HG03354 (cell line): ENCODE measurements at regions not wholly inside any gene's neighbourhood (a gene's known extent, or its start where the extent isn't known, plus 50 kb on each side); places are given as distances from the start of the nearest gene placed in this dataset.
"Not testable (repeated sequence)": the region's sequence is repeated elsewhere in the genome, so short reads cannot be mapped to it uniquely, and the experiment has no call there.

Experiments used
- ATAC-seq: cut with Tn5 transposase; IDR thresholded peaks from one replicate; pipeline ENCODE4 v1.9.1; 2021; ENCODE audit warnings: mild to moderate bottlenecking; ENCODE audit not compliant: unreplicated experiment, poor library complexity, severe bottlenecking

DNA sequence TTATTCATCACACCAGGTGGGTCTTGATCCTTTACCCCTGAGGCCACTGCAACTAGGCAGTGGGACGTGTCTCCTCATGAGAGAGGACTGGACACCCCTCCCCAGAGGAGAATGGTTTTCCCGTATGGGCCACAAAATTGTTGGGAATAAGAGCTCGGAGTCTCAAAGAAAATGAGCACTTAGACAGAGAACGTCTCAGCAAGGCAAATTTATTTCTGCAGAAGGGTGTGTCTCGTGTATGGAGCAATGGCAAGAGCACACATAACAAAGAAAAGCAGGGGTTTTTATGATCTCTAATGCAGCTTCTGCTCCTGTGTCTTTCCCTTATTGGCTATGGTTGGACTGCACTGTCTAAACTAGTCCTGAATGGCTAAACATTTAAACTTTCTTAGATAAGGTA lies 803.5 kb downstream of the PLOD2 start:
- ATAC-seq: no peak

DNA sequence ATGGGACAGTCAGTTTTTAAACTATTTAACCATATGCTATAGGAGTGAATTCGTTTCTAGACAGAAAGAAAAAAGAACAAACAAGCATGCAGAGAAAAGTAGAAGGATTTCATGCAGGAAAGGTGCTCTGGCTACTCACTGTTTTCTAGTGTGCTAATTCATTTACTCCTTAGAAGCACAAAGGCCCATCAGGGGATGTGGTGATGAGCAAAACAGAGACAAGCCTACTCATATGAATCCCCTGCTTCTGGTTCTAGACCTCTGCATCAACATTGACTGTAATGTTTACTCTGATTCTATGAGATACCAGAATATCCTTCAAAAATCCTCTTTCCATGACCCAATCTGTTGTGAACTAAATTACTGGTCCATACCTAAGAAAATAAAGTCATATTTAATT lies 801.9 kb downstream of the PLOD2 start:
- no peak for ATAC-seq

DNA sequence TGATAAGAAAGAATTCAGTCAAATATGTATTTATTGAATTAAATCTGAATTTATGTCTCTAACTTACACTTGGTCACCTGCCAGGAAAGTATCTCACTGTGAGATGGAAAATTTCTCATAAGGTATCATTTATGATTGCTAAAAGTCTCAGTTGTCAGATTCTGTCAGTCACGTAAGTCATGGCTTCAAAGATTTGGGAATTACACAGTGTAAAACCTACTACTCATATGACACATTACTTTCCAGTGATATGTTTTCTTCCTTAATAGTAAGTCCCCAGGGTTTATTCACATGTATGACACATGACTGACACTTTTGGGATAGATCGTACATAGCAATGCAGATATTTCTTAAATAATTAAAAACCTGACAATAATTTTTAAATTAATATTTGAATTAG lies 792.2 kb downstream of the PLOD2 start:
- ATAC-seq: no peak

- no peak for ATAC-seq
Observed at GRCh38 chr3:145370870-145371269, 790.1 kb downstream of the PLOD2 start.

GRCh38 chr3:145377301-145377700 lies 783.7 kb downstream of the PLOD2 start:
- no peak for ATAC-seq

GRCh38 chr3:145383416-145383815 lies 777.6 kb downstream of the PLOD2 start:
- no peak for ATAC-seq

DNA sequence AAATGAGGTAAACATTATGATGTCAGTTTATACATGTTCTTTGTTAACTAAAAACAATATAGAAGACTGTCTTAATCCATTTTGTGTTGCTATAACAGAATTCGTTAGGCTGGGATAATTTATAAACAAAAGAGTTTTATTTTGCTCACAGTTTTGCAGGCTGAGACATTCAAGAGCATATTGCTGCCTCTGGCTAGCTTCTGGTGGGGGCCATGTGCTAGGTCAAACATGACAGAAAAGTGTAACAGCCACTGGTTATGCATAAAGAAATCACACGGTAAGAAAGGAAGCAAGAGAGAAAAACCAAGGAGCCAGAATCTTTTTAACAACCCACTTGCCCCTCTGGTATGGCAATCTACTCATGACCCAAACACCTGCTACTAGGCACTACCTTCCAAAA lies 776.7 kb downstream of the PLOD2 start:
- no peak for ATAC-seq

GRCh38 chr3:145387211-145387610 lies 773.8 kb downstream of the PLOD2 start:
- no peak for ATAC-seq

DNA sequence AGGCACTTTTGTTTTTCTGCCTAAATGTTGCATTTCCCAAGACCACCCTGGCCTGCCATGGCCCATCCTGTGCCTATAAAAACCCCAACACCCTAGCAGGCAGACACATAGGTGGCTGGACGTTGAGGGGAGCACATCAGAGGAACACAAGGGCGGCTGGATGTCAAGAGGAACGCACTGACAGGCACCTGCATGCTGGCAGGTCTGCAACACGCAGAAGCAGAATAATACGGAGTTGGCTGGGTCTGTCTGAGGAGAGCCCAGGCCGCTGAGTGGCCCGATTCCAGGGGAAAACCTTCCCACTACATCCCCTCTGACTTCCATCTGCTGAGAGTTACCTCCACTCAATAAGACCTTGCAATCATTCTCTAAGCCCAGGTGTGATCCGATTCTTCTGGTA lies 765.6 kb downstream of the PLOD2 start:
- no peak for ATAC-seq

- no peak for ATAC-seq
Observed at GRCh38 chr3:145411605-145412004, 749.4 kb downstream of the PLOD2 start.

GRCh38 chr3:145417678-145418077 lies 743.3 kb downstream of the PLOD2 start:
- no peak for ATAC-seq

DNA sequence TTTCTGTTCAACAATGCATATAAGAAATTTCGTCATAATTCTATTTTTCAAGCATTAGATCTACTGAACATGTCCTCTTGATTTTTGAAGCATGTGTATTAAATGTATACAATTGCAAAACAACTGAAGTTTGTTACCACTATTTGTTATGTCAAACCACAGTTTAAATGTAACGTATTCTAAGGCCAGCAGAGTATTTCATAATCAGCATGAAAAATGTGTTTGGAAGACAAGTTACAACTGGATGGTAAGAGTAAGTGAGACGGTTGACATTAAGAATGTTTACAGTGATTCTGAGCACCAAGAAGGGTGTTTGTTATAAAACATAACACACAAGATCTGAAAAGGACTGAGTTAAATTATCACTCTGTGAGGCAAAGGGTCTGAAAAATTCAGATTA lies 738.4 kb downstream of the PLOD2 start:
- ATAC-seq: no peak

- ATAC-seq: no peak
Observed at GRCh38 chr3:145427355-145427754, 733.6 kb downstream of the PLOD2 start.

- no peak for ATAC-seq
Observed at GRCh38 chr3:145429546-145429945, 731.4 kb downstream of the PLOD2 start.

DNA sequence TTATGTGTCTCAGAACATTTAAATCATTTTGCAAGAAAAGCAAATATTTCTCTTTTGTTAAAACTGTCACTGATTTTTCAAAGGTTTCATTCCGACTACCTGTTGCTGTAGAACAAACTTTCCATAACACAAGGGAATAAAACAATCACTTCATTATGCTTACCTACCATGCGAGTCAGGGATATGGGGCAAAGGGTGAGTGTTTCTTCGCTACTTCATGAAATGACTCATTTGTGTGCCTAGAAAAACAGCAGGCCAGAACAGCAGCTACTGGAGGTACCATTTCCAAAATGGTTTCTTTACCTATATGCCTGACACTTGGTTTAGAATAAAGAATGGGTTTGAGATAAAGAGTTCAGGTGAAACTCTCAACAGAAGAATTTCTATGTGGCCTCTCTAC lies 712.5 kb downstream of the PLOD2 start:
- ATAC-seq: no peak

DNA sequence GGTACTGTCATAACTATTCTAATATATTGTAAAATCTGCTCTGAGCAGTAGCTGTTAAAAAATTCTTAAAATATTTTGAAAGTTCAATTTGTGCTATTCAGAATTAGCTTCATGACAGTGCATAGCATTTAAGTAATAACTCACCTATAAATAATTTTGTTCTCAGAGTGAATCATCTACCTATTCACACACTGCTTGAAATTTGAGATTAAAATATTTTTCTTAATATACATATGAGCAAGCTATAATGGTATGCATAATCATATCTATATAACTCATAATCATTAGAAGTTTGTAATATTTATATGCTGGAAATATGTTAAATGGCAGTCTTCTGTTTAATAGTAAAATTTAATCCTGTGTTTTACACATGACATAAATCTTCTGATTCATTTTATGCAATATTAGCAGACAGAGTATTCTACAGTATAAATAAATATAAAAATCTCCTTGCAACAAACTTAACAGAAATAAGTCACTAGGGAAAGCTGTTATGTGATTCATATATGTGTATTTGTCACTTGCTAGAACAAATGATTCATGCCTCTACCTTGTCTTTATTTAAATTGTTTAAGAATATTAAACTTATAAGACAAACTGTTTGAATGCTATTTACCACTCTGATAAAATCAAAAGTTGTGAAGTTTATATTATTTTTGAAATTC lies 710.8 kb downstream of the PLOD2 start:
- ATAC-seq: no peak

DNA sequence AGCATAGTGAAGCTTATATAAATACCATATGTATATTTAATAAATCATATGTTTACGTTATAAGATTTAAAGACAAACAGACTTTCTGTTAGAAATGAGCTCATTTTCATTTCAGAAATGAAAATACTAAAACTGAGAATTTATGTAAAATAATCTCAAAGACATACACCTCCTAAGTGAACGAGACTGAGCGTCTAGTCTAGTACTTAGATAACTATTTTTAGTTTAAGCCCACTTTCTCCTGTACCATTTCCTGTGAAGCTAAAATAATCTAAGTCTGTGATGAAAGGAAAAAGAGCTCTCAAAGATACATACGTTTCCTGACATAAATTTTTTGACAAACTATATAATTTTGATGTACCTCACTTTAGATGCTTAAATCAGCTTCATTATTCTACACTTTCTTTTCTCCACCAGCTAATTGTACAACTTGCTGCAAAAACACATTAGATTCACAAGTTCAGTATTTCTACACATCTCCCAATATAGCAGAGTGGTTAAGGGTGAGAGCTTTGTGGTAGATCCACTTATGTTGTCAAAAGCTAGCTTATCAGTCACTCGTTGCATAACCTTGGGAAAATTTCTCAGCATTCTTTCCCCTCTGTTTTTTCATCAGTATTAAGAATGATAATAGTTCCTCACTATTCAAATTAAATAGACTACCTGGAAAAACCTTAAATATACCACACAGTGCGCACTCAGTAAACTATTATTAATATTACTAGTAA lies 703.0 kb downstream of the PLOD2 start:
- no peak for ATAC-seq

GRCh38 chr3:145459681-145460080 lies 701.3 kb downstream of the PLOD2 start:
- not testable (repeated sequence) for ATAC-seq

- no peak for ATAC-seq
Observed at GRCh38 chr3:145471976-145472375, 689.0 kb downstream of the PLOD2 start.

- not testable (repeated sequence) for ATAC-seq
Observed at GRCh38 chr3:145482735-145483134, 678.2 kb downstream of the PLOD2 start.

DNA sequence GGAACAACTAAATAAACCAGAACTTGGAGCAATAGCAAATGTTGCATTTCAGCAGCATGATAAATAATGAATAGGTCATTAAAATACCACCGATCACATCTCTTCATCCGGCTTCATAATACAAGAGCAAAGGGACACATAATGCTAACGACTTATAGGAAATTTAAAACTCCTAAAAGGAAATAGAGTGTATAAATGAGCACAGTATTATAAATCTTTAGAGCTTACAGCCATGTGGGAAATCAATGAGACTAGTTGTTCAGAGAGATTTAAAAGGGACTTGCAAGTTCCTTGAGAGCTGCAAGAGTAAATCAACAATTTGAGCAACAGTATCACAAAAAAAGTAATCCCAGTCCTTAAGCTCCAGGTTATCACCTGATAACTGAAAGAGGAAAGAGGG lies 677.0 kb downstream of the PLOD2 start:
- no peak for ATAC-seq

- no peak for ATAC-seq
Observed at GRCh38 chr3:145489011-145489410, 672.0 kb downstream of the PLOD2 start.
